ENCODE measurements at regions not wholly inside any gene's neighbourhood (a gene's known extent, or its start where the extent isn't known, plus 50 kb on each side); places are given as distances from the start of the nearest gene placed in this dataset.

DNA sequence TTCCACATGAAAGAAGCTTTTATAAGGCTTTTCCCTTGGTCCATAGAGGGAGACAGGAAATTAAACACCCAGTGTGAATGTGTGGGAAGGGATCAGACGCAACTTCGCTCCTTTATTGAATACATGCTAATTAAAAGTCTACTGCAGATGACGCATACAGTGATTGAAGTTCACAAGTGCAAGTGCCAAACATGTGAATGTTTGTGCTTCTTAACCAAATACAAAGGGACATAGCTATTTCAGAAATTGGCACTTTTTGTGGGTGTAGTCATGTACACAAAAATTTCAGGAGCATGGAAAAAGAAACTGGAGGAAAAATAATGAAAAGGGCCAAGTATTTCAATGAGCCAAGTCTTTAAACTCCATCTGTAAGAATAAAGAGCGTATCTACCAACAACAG is 283.7 kb downstream of the SKAP2 start:
- H3K36me3 ChIP-seq = no peaks in the 10 kb centered on the region
- WGBS, 2 donors = 52 to 66% methylated on average over 4 of the region's 4 CpGs

GRCh38 chr7:26583094-26583648 is 281.2 kb downstream of the SKAP2 start:
- WGBS, 2 donors = 83 to 94% methylated on average over 3 to 4 of the region's 4 CpGs
- H3K27me3 ChIP-seq = peaks cover 0 to 29% (median 0%) of the 10 kb centered on the region in 4 donors
- H3K27ac ChIP-seq = no peak overlapping the region
- TF ChIP-seq POLR2A (IDR thresholded peaks at IDR 0.05) = no peak
- TF ChIP-seq CTCF (IDR thresholded peaks at IDR 0.05) = no peak
- intact Hi-C loops (cut with DNase I) = no loop called here
- H3K36me3 ChIP-seq = no peaks in the 10 kb centered on the region
- H3K4me1 ChIP-seq = no peaks in the 10 kb centered on the region
- no peak for DNase-seq
- no peaks in the 10 kb centered on the region for H3K9me3 ChIP-seq
- H3K4me3 ChIP-seq = no peak overlapping the region

More for the DNA sequence above, 283.7 kb downstream of the SKAP2 start:
- no peak overlapping the region for H3K4me3 ChIP-seq
- intact Hi-C loops (cut with DNase I) = no loop called here
- peaks cover 0 to 24% (median 0%) of the 10 kb centered on the region in 4 donors for H3K27me3 ChIP-seq
- H3K27ac ChIP-seq = no peak overlapping the region
- no peak for DNase-seq
- TF ChIP-seq POLR2A (IDR thresholded peaks at IDR 0.05) = no peak
- TF ChIP-seq CTCF (IDR thresholded peaks at IDR 0.05) = no peak
- H3K9me3 ChIP-seq = no peaks in the 10 kb centered on the region
- H3K4me1 ChIP-seq = no peaks in the 10 kb centered on the region

- no peaks in the 10 kb centered on the region for H3K4me1 ChIP-seq
- no peak overlapping the region for H3K4me3 ChIP-seq
- no peaks in the 10 kb centered on the region for H3K9me3 ChIP-seq
- H3K27ac ChIP-seq = no peak overlapping the region
- DNase-seq = no peak
- TF ChIP-seq POLR2A (IDR thresholded peaks at IDR 0.05) = no peak
- no peak for TF ChIP-seq CTCF (IDR thresholded peaks at IDR 0.05)
- H3K27me3 ChIP-seq = peaks cover 0 to 29% (median 0%) of the 10 kb centered on the region in 4 donors
- intact Hi-C loops (cut with DNase I) = no loop called here
- H3K36me3 ChIP-seq = no peaks in the 10 kb centered on the region
- WGBS, 2 donors = 37 to 65% methylated on average over 2 of the region's 2 CpGs
These were observed 280.1 kb downstream of the SKAP2 start for GRCh38 chr7:26584326-26584725.

DNA sequence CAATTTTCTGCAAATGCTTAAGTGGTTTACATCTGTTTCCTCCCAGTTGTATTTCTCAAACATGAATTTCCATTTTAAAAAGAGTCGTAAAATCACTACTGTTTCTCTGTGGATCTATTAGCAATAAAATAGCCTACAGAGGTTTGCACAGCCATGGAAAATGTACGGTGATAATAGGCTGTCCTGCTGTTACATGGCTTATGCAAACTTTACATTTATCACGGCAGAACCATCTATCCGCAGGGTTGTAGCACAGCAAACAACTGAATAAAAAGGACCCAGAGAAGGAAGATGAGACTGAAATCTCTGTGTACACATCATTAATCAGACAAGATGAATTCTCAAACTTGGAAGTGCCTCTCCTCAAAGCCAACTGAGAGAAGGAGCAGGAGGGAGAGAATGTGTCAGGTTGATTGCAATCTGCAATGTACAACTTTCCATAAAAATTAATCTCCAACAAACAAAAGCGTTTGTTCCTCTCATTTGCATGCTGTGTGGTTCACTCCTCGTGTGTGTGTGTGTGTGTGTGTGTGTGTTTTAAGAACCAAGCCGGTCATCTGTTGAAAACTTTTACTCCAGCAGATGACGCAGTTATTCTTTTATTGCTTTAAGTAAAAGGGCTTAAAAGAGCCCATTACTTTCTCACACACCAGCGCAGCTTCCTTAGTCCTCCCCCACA is 279.3 kb downstream of the SKAP2 start:
- Histone ChIP-seq H3K36me3 (no peaks in the 10 kb centered on the region), H3K27me3 (peaks cover 0 to 29% (median 0%) of the 10 kb centered on the region in 4 donors), H3K4me3 (no peak overlapping the region), H3K9me3 (no peaks in the 10 kb centered on the region), H3K4me1 (no peaks in the 10 kb centered on the region), H3K27ac (no peak overlapping the region)
- DNase-seq = no peak
- TF ChIP-seq CTCF (IDR thresholded peaks at IDR 0.05) (no peak), POLR2A (IDR thresholded peaks at IDR 0.05) (no peak)
- WGBS, 2 donors = 47 to 56% methylated on average over 9 of the region's 9 CpGs
- intact Hi-C loops (cut with DNase I) = no loop called here

DNA sequence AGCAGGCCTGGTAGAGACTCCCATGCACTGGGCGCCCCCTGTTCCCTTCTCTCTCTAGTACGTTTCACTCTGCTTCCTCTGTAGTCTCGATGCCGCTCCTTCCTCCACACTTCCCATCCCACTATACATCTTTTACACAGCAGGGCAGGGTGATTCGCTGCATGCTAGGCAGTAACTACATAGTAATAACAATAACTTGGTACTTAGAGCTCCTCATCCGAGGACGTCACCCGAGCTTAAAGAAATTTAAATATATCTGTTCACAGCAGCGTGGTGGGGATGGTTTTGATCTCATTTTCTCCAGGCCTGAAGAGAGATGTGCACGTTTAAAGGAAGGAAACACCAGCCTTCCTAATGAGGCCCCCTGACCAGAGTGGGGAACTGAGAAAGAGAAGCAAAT is 276.9 kb downstream of the SKAP2 start:
- no peak overlapping the region for H3K4me3 ChIP-seq
- intact Hi-C loops (cut with DNase I) = no loop called here
- 71 to 75% methylated on average over 8 to 10 of the region's 10 CpGs for WGBS, 2 donors

More for the DNA sequence above, 276.9 kb downstream of the SKAP2 start:
- no peaks in the 10 kb centered on the region for H3K36me3 ChIP-seq
- no peaks in the 10 kb centered on the region for H3K4me1 ChIP-seq
- peaks cover 0 to 17% (median 0%) of the 10 kb centered on the region in 4 donors for H3K27me3 ChIP-seq
- no peak for DNase-seq
- H3K9me3 ChIP-seq = no peaks in the 10 kb centered on the region
- no peak for TF ChIP-seq POLR2A (IDR thresholded peaks at IDR 0.05)
- TF ChIP-seq CTCF (IDR thresholded peaks at IDR 0.05) = no peak
- no peak overlapping the region for H3K27ac ChIP-seq

Data from esophagus squamous epithelium (tissue), 5 donors.